GM12892 (cell line): ENCODE measurements at regions not wholly inside any gene's neighbourhood (a gene's known extent, or its start where the extent isn't known, plus 50 kb on each side); places are given as distances from the start of the nearest gene placed in this dataset.

Source experiments
- POLR2A ChIP-seq: IDR thresholded peaks from 2 replicates; pipeline ENCODE4 v1.6.1; 2011; ENCODE audit warnings: low read depth, low read length, control low read depth
- POLR2AphosphoS5 ChIP-seq: IDR thresholded peaks from 2 replicates; pipeline ENCODE4 v1.6.1; 2011; ENCODE audit warnings: low read depth, low read length, control low read depth

DNA sequence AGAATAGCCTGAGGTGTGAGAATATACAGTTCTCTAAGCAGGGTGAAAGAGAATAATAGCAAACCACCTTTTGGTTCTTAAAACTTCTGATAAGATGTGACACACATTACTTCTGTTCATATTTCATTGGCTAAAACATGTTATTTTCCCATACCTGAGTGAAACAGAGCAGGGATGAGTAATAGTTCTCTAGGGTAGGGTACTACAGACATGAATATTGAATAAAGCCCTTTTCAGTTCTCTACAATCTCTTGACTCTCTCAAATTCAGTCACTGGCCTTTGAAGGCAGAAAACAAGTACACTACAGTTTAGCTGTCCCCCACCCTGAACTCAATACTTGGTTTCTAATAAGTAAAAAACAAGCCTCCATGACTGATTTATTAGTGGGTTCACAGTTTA is 454.1 kb upstream of the MDGA2 start:
- TF ChIP-seq POLR2AphosphoS5 (no peak), POLR2A (no peak)
